GM12872 (cell line): ENCODE measurements at regions not wholly inside any gene's neighbourhood (a gene's known extent, or its start where the extent isn't known, plus 50 kb on each side); places are given as distances from the start of the nearest gene placed in this dataset.

Experiments
- CTCF ChIP-seq: IDR thresholded peaks from 3 replicates; pipeline ENCODE4 v1.5.1; 2011; ENCODE audit warnings: low read depth, mild to moderate bottlenecking, low read length, moderate library complexity; ENCODE audit not compliant: insufficient read depth

- no peak for TF ChIP-seq CTCF
Measured at GRCh38 chr5:42989190-42989589, 50.9 kb downstream of the ANXA2R start.

DNA sequence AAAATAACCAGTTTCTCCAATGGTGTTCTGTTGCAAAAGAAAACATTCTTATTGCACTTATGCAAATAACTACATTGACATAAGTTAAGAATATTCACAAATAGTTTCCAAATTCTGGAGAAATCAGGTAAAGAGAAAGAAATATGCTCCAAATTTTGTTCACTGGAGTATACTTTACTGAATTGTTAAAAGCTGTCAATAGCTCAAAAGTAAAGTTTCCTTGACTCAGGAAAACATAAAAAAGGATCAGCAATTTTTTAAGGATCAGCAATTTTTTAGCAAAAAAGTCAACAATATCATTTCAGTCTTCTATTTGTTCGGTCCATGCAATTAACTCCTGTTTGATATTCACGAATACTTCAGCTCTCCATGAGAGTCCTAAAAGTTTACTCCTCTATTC is 51.6 kb downstream of the ANXA2R start:
- no peak for TF ChIP-seq CTCF

- TF ChIP-seq CTCF, result no peak
Measured at GRCh38 chr5:42985129-42986037, 54.7 kb downstream of the ANXA2R start.

- no peak for TF ChIP-seq CTCF
Measured at GRCh38 chr5:42984307-42984706, 55.8 kb downstream of the ANXA2R start.

DNA sequence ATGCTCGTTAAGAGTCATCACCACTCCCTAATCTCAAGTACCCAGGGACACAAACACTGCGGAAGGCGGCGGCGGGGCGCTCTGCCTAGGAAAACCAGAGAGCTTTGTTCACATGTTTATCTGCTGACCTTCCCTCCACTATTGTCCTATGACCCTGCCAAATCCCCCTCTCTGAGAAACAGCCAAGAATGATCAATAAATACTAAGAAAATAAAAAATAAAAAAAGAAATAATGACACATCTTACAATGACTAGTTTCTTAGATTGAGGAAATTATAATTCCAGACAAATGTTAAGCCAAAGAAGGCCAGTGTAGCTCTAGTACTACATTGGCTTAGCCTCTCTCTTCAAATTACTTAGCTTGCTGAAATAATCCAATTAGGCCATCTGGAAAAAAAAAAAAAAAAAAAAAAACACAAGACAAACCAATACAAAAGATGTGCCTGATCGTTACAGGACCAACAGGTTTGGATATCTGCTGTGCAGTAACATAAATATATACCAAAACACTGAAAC is 58.0 kb downstream of the ANXA2R start:
- no peak for TF ChIP-seq CTCF

GRCh38 chr5:42974536-42974935 is 65.6 kb downstream of the ANXA2R start:
- no peak for TF ChIP-seq CTCF

- TF ChIP-seq CTCF, result no peak
Measured at GRCh38 chr5:42970636-42971559, 69.2 kb downstream of the ANXA2R start.
